GM21529 (cell line): ENCODE measurements at regions not wholly inside any gene's neighbourhood (a gene's known extent, or its start where the extent isn't known, plus 50 kb on each side); places are given as distances from the start of the nearest gene placed in this dataset.

Experiments
- ATAC-seq: cut with Tn5 transposase; IDR thresholded peaks from one replicate; pipeline ENCODE4 v1.9.1; 2021; ENCODE audit not compliant: unreplicated experiment

DNA sequence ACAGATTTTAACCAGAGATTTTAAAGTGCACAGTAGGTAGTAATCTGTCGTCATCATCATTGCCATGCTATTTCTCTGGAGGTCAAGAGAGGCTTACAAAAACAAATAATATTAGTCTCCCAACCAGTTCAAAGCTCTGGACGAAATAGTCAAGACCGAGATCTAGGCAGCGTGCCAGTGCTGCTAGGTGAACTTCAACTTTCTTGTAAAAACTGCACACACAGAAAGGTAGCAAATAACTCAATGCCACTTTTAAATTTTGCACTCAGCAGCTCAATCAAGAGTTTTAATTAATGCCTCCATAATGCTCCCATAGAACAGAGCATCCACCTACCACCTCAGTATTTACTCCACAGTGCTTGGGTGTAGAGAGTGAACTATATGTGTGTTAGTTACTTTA lies 656.8 kb downstream of the IRX1 start:
- no peak for ATAC-seq

DNA sequence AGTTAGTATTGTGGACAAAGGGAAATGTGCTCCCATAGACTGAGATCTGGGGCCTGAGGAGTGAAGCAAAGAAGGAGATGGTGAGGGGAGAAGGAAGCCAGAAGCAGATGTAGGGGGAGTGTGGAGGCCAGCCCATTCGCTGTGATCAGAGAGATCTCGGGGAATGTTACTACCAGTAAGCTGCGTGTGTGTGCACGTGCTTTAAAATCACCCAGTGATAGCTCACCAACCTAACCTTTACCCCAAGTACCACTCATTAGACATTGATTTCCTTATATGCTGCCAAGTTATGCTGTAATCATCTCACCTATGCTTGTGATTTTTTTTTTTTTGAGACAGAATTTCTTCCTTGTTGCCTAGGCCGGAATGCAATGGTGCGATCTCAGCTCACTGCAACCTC lies 659.1 kb downstream of the IRX1 start:
- no peak for ATAC-seq

DNA sequence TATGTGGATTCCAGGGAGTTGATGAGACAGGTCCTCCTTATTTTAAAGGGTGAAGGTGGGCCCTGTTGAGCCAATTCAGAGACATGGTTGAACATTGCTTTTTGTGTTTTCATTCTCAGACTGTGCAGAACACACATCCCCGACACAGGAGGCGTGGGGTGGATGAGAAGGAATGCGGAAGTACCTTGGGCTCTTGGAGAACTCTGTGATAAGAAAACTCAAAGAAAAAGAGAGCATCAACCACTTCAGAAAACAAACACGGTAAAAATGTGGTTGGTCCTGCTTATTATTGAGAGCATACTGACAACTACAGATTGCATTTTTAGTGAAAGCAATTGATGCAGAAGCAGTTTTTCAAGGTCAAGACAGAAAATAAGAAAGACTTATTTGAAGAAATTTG lies 659.8 kb downstream of the IRX1 start:
- ATAC-seq, result no peak

DNA sequence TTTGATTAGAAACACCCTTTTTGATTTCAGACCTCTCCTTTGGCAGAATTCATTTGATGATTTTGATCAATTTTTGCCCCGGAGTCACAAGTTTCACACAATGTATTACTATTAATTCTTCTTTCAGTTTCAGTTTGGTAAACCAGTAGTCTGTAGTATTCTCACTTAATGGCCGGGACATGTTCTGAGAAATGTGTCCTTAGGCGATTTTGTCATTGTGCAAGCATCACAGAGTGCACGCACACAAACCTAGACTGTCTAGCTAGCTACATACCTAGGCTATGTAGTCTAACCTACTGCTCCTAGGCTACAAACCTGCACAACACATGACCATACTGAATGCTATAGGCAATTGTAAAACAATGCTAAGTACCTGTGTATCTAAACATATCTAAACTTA lies 662.5 kb downstream of the IRX1 start:
- ATAC-seq, result no peak

DNA sequence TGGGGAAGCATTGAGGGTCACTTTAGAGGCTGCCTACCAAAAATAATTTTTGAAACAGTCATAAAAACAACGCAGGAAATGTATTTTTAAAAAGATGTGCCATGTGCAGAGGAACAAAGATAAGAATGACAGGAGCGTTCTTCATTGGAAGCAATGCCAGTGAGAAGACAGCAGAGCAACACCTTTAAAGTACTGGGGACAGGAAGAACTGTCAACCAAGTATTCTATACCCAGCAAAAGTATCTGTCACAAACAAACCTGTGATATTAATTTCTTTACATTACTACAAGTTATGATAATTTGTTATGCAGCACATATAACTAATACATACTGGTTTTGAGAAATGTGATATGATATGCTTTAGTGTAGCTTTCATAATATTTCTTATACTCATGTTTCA lies 675.6 kb downstream of the IRX1 start:
- no peak for ATAC-seq

DNA sequence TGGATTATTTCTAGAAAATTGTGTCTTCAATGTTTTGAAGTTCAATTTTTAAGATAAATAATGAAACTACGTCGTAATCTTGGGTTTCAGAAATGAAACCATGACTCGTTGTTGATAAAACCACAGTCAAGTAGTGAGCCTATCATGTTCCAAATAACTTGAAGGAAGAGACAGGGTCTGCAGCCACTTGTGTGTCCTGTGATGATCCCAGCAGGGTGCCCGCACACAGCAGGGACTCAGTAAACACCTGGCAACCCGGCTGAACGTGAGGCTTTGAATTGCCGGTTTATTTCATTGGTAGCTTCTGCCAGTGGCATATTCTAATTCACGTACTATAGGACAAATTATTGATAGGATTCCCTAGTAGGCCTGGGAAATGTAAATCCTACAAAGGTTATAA lies 679.6 kb downstream of the IRX1 start:
- no peak for ATAC-seq

DNA sequence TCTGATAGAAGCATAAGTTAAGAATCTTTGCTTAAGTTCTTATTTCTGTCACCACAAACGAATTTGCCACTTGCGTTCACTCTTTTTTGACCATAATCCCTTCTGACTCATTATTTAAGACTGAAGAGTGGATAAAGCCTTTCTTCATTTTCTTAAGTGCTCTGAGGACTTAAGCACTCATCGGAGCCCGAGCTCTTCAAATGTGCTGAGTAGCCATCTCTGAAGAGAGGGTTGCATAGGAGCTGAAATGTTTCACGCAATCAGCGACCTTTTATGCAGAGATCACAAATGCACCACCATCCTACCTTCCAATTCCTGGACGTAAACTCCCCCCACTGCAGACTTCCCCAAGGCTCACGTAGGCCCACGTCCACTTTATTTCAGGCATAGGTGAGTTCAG lies 699.2 kb downstream of the IRX1 start:
- ATAC-seq, result no peak

DNA sequence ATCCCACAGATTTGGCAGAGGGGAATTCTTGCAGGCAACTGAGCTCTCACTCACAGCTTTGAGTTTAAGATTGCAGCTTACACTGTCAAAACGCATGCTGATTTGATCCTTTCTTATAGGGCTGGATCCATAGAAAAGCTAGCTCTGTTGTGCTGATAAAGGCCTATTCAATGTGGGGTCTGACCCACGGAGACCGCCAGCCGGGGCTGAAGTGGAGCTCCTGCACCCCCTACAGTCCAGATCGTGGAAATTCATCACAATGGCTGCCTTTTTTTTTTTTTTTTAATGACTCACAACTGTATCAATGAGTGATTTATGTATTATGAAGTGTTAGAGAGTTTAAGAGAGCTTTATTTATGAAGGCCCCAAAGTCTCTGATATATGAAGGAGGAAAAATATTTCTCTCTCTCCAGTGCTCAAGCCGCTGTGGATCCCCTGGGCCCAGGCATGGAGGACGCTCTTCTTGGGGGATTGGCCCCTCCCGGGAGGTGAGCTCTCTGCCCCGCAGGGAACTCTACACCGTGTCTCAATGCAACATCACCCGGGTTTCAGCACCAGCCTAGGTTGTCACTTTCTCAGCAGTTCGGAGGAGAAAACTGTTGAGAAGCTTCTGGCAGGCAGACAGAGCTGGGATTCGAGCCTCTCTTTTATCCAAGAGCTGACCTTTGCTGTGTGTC lies 700.2 kb downstream of the IRX1 start:
- ATAC-seq, result no peak

DNA sequence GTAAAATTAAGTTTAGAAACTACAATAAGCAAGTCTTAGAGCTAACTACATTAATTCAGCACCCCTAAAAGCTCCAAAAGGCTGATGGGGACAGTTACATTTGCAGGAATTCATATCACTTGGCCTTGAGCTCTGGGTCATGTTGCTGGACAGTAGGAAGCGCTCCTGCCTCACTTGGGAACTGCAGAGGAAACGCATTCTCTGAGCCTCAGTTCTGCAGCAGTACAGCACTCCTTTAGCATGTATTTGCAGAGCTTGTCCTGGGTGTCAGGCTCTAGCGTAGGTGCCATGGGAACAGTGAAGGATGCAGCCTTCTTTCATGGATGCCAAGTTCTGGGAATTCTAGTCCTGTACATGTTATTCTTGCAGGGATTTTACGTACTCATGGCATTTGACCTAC lies 710.4 kb downstream of the IRX1 start:
- no peak for ATAC-seq

DNA sequence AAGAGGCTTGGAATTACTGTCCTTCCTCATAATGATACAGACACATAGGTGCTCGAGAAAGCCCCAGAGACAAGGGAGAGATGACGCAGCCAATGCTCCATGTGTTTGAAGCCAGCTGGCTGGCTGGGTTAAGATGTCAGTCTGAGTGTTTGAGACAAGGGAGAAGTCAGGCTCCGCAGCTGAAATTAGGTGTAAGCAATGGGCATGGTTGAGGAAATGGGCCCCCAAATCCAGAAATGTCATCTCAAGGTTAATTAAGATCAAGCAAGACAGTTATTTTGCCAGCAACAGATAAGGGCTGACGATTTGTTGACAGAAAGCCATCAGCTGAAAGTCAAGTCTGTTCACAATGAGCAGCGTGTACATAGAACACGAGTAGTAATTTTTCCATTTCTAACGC lies 713.4 kb downstream of the IRX1 start:
- no peak for ATAC-seq

DNA sequence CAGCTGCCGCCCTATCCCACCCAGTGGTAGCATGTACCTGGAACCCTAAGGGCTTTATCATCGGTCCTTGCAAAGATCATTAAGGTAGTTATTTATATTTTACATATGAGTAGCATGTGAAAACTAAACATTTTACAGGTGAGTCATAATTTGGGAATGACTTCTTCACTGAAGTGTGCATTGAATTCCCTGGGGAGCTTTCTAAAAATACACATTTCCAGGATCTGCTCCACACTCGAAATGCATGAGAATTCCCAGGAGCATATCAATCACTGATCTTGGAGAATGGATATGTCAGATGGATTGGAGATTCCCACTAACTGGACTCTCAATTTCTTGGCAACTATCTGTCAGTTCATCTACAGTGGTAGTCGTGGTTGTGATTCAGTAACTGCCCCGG lies 717.5 kb downstream of the IRX1 start:
- no peak for ATAC-seq

DNA sequence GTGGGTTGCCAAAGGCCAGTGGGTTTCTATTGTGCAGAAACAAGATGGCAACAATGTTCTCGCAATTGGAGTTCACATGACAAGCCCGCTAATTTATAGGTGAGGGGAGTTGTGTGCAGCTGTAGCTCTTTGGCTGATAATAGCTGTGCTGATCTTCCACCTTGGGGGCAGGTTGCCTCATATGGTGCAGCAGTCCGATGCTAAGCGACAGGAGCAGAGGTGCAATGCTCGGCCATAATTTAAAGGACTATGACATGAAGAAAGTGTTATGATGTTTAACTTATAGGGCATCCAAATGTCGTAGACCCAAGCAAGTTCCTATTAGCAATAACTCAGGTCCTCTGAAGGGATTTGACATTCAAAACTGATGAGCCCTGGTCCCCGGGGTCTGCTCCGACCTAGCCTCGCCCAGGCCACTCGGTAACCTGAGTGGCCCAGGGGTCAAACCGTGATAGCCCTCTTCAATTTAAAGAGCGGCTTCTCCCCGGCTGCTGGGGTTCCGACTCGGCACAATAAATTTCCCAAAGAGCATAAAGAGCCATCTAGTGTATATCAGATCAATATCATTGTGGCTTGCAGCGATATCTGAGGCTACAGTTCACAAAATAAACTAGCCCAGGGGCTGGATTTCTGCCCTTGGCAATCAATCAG lies 724.0 kb downstream of the IRX1 start:
- no peak for ATAC-seq

DNA sequence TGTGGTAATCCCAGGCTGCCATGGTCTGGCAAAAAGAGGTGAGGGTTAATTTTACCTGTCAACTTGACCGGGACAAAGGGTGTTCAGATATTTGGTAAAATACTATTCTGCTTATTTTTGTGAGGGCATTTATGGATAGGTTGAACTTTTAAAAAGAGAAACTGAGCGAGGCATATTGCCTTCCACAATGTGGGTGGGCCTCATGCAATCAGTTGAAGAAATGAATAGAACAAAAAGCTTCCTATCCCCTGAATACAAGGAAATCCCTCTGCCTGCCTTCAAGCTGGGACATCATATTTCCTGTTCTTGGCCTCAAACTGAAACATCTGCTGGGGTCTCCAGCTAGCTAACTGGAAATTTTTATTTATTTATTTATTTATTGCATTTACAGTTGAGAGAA lies 734.7 kb downstream of the IRX1 start:
- no peak for ATAC-seq

DNA sequence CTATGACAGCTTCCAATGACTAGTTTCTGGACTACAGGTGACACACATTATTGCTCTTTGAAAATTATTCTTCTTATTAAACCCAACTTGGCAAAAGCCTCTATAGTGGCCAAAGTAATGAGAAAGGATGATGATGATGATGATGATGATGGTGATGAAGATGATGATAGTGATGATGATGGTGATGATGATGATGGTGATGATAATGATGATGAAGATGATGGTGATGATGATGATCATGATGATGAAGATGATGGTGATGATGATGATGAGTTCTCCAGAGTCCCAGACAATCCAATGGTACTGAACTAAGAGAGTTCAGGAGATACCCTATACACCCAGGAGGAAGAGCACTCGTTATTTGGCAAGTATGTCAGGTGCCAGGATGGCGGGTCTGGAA lies 739.4 kb downstream of the IRX1 start:
- ATAC-seq, result no peak

DNA sequence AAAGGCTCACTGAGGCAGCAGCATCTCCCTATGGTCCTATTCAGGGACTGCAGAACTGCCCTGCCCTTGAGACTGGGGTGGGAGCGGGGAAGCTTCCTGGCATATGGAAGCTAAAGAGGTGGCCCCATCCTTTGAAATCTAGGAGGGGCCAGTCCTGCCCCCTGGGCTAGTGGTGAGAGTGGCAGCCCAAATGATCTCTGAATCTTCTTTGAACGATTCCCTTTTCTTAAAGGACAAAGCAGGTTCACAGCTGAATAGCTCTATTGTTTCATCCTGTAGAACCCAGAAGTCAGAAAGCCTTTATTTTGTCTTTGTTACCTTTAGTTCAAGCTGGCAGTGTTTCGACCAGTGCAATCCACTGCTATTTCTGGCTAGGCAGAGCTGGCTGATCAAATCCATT lies 741.9 kb downstream of the IRX1 start:
- no peak for ATAC-seq

DNA sequence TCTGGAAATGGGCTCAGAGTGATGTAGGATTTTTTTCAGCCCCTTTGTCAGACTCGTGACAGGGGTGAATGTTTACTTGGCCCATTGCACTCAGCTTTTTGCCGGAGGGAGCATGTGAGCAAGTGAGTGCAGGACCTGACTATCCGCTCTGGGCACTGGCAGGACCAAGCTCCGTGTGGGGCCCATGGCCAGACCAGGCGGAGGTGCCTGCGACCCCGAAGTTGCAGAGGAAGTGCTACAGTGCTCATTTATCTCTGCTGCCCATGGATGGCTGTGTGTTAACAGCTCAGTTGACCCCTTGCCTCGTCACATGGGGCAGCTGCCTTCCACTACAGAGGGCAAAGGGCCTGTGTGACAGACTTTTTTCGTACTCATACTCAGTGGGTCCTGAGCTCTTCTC lies 744.3 kb downstream of the IRX1 start:
- ATAC-seq, result no peak

DNA sequence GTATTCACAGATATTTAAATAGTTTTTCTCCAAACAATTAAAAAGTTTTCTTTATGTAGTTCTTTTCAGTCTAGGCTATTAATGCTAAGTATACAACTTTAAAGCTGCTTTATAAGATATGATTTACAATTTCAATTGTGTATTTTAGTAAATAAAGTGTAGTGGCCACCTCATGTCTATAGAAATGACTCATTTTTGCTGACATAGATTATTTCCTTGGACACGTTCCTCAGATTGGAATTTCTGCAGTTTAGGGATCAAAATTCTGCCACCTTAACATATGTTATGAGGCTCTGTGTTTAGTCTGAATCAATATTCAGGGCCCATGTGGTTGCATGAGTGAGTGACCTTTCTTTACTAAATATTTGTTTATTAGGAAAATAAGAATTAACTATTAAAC lies 750.2 kb downstream of the IRX1 start:
- no peak for ATAC-seq

DNA sequence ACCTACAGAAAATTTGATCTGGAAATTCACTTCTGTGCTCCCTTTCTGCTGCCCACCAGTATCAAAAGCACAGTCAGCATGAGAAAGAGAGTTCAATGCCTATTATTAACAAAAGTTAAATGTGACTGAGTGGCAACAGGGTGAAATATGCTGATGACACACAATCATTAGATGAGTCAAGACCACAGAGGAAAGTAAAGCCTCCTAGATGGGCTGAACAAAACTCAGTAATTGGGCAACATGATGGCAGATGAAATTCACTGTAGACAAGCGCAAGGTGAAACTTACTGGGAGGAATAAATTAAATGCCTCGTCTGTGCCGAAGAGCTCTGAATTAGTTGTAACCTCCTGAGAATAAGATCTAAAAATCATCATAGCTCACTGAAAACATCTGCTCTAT lies 752.8 kb downstream of the IRX1 start:
- ATAC-seq, result no peak

DNA sequence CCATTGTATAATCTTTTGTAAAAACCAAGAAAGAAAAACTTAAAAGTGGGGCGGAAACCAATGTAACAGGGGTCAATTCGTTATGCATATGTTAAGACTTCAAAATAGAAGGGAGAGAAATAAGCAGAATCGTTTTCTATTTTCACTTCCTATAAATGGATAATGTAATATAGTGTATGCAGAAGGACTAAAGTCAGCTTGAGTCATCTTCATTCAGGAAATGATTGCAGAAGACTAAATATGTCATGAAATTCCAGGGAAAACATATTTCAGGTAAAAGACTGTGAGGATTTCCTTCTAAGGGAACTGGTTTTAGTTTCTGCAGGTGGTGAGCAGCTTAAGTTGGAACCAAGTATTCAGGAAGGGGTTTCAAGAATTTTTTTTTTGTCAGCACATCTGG lies 753.3 kb downstream of the IRX1 start:
- ATAC-seq, result no peak

DNA sequence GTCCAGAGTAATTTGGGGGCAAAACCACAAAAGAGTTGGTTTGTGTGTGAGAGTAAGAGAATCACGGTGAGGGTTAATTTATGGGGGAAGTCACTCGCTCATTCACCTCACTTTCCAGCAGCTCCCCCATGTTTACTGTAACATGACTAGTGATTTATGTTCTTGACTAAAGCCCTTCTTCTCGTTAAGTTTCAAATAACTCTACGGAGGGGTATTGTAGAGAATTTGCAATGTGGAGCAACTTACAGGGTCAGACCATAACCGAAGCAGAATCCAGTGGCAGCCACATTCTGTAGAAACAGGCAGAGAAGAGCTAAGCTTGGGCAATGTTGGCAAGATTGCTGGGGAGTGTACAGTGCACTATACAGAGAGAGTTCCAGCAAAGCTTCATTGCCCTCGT lies 760.6 kb downstream of the IRX1 start:
- ATAC-seq, result no peak

DNA sequence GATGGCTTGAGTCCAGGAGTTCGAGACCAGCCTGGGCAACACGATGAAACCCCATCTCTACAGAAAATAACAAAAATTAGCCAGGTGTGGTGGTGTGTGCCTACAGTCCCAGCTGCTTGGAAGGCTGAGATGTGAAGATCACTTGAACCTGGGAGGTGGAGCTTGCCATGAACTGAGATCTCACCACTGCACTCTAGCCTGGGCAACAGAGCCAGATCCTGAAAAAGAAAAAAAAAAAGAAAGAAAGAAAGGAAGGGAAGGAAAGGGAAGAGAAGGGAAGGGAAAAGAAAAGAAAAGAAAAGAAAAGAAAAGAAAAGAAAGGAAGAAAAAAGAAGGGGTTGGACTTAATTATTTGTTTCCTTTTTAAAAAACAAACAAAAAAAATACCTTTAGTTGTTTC lies 764.2 kb downstream of the IRX1 start:
- no peak for ATAC-seq

DNA sequence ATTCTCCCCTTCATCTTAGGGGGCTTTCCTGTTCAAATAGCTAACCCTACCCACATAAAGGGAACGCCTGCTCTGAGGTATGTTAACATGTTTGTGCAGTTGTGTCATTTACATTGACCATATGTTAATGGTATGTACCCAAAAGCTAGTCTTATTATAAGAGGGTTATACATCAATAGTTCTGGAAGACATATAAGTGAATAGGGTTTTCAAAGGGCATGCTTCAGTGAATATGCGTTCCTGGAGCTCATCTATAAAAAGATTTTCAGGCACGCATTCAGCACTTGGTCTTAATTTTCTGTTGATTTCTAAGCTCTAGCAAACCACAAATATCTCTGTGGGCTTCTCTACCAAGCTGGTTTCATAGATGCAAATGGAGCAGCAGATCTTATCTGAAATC lies 766.1 kb downstream of the IRX1 start:
- ATAC-seq, result no peak

DNA sequence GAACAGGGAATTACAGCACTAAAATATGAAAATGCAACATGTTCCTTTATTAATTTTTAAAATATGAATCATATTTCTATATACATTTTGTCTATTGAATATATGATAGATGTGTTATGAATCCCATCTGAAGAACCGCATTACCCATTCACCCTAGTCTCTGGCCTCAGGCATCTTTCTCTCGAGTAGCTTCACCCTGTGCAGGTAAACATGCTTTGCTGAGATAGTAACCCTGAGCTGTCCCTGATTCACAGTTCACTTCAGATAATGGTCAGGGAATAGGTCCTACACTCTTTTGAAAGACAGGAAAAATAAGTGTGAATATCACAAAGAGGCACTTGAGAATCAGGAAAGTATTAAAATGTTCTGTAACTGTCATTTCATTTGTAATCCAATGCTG lies 766.8 kb downstream of the IRX1 start:
- ATAC-seq, result no peak
